Natural killer cell treated with Interleukin-12 subunit alpha and Interleukin-12 subunit beta and Interleukin-15 and Interleukin-18, amount 100 ng/mL, for 72 hours (primary cell): ENCODE measurements at regions not wholly inside any gene's neighbourhood (a gene's known extent, or its start where the extent isn't known, plus 50 kb on each side); places are given as distances from the start of the nearest gene placed in this dataset.

ENCODE experiments used
- ATAC-seq, 2 donors: fragments of 150-1000 bp; cut with Tn5 transposase in 1 of 2; sonication (Bioruptor Pico), chemical (Tn5 transposase) in 1 of 2; 2 replicates each; pipeline ENCODE4 v1.10.0; 2021
- DNase-seq: peaks from one replicate; pipeline ENCODE4 v3.0.0; 2022; ENCODE audit warnings: low spot score
- H3K27ac Mint-ChIP-seq, 2 donors: 1 replicate in 1 of 2; 2 replicates in 1 of 2; pipeline ENCODE4 v1.8.0; 2022; ENCODE audit warnings: mixed read lengths in 2 of 2, mild to moderate bottlenecking in 1 of 2, moderate library complexity in 1 of 2
- H3K27me3 Mint-ChIP-seq, 2 donors: 1 replicate in 1 of 2; 2 replicates in 1 of 2; pipeline ENCODE4 v1.8.0; 2022; ENCODE audit warnings: mixed read lengths in 2 of 2
- H3K36me3 Mint-ChIP-seq: one replicate; pipeline ENCODE4 v1.8.0; 2022; ENCODE audit warnings: mixed read lengths
- H3K4me1 Mint-ChIP-seq, 2 donors: 1 replicate in 1 of 2; 2 replicates in 1 of 2; pipeline ENCODE4 v1.8.0; 2022; ENCODE audit warnings: low read depth in 2 of 2, mixed read lengths in 2 of 2, mild to moderate bottlenecking in 1 of 2
- H3K4me3 Mint-ChIP-seq: one replicate; pipeline ENCODE4 v1.8.0; 2022; ENCODE audit warnings: mixed read lengths
- H3K9me3 Mint-ChIP-seq: 2 replicates; pipeline ENCODE4 v1.8.0; 2022; ENCODE audit warnings: mixed read lengths

- no peaks in the 10 kb centered on the region for H3K9me3 Mint-ChIP-seq
- peak in 1 of 2 donors; percentile 11 for ATAC-seq
- H3K4me1 Mint-ChIP-seq = no peaks in the 10 kb centered on the region
- H3K27ac Mint-ChIP-seq = no peak overlapping the region
- DNase-seq = no peak
- H3K27me3 Mint-ChIP-seq = peaks cover 0 to 6% of the 10 kb centered on the region in 2 donors
- H3K36me3 Mint-ChIP-seq = no peaks in the 10 kb centered on the region
- no peak overlapping the region for H3K4me3 Mint-ChIP-seq
Observed at GRCh38 chr1:239868058-239868832, 223.4 kb upstream of the FMN2 start.

DNA sequence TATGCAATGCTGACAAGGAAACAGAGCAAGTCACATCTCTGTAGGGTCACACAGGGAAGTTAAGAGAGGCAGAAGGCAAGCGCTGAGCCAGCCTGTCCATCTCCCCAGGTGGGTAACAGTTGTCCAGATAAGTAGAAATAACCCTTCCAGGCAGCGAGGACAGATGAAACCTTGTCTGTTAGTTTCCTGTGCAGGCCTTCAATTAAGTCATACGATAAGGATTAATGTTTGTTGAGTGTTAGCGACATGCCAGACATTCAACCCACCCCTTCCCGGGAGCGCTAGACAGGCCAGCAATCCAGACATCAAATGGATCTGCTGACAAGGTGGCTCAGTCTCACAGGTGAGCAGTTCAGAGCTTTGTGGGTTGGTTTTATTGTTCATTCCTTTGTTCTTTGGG is 221.5 kb upstream of the FMN2 start:
- ATAC-seq (no peak), DNase-seq (no peak)
- Mint-ChIP-seq H3K9me3 (no peaks in the 10 kb centered on the region), H3K4me3 (no peak overlapping the region), H3K27ac (no peak overlapping the region), H3K27me3 (peaks cover 4 to 5% of the 10 kb centered on the region in 2 donors), H3K4me1 (no peaks in the 10 kb centered on the region), H3K36me3 (no peaks in the 10 kb centered on the region)

GRCh38 chr1:239872626-239873025 is 219.1 kb upstream of the FMN2 start:
- DNase-seq = no peak
- Mint-ChIP-seq H3K27me3 (peaks cover 0 to 4% of the 10 kb centered on the region in 2 donors), H3K4me3 (no peak overlapping the region), H3K36me3 (no peaks in the 10 kb centered on the region), H3K9me3 (no peaks in the 10 kb centered on the region), H3K27ac (no peak overlapping the region), H3K4me1 (no peaks in the 10 kb centered on the region)
- ATAC-seq = no peak

DNA sequence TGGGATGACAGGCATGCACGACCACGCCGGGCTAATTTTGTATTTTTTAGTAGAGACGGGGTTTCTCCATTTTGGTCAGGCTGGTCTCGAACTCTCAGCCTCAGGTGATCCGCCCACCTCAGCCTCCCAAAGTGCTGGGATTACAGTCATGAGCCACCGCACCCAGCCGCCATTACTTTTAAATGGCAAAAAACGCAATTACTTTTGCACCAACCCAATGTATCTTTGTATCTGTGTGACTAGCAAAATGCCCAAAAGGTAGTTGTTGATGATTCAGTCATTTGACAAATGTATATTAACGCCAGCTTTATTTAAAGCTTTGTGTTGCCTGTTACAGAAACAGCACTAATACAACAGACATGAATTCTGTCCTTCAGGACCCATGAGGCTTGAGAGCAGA is 216.9 kb upstream of the FMN2 start:
- Mint-ChIP-seq H3K27ac (no peak overlapping the region), H3K27me3 (peaks cover 0 to 4% of the 10 kb centered on the region in 2 donors), H3K36me3 (no peaks in the 10 kb centered on the region), H3K9me3 (no peaks in the 10 kb centered on the region), H3K4me3 (no peak overlapping the region), H3K4me1 (no peaks in the 10 kb centered on the region)
- DNase-seq (no peak), ATAC-seq (no peak)

DNA sequence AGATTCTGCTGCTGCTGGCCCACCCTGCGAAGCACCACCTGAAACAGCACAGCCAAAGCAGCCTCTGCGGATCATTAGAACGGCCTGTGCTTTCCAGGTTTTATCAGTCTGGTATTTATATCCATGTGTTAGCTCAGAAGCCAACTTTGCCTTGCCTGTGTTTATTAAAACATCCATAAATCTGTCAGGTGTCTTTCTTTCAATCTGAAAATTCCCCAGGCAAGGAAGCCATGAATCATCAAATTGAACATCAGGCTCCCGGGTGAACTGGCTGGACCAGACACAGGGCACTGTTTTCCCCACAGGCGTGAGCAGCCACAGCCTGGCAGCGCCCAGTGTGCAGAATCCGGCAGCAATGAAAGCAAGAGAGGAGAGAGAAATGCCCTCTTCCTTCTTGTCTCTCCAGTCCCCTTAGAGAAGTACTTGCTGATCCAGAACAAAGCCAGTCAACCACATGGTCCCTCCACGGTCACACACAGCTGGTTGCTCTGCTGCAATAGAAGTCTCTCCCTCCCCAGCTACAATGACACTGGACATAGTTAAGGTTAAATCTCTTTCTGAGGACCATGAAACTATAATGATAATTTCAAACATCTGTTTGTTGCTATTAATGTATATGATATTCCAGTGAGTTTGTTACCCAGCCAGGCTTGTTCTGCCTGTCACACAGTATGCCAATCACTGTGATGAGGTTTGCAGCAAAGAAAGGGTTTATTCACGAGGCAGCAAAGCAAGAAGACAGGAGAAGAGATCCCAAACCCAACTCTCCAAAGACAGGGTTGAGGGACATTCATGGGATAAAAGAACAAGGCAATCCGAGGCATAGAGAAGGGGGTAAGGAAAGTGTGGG is 212.1 kb upstream of the FMN2 start:
- DNase-seq (no peak), ATAC-seq (no peak)
- H3K27me3 Mint-ChIP-seq = no peaks in the 10 kb centered on the region
- H3K36me3 Mint-ChIP-seq = no peaks in the 10 kb centered on the region
- H3K9me3 Mint-ChIP-seq = no peaks in the 10 kb centered on the region
- H3K4me3 Mint-ChIP-seq = no peak overlapping the region
- no peak overlapping the region for H3K27ac Mint-ChIP-seq
- no peaks in the 10 kb centered on the region for H3K4me1 Mint-ChIP-seq

DNA sequence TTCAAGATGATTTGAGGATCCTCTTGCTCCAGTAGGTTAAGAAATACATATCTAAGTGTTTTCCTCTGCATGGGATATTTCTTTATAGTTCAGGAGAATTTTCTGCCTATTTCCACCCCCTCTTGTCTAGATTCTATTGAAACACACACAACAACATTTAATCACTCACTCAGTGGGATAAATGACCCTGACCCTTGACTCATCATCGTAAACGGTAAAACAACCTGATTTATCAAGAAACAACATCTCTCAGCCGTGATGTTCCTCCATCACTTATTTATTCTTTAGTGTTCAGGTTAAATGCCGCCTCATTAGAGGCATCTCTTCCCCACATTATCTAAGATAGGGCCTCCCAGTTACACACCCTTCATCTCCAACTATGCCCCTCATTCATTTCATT is 208.7 kb upstream of the FMN2 start:
- DNase-seq (no peak), ATAC-seq (no peak)
- no peaks in the 10 kb centered on the region for H3K9me3 Mint-ChIP-seq
- H3K4me3 Mint-ChIP-seq = no peak overlapping the region
- no peaks in the 10 kb centered on the region for H3K4me1 Mint-ChIP-seq
- H3K27ac Mint-ChIP-seq = no peak overlapping the region
- no peaks in the 10 kb centered on the region for H3K36me3 Mint-ChIP-seq
- H3K27me3 Mint-ChIP-seq = no peaks in the 10 kb centered on the region

DNA sequence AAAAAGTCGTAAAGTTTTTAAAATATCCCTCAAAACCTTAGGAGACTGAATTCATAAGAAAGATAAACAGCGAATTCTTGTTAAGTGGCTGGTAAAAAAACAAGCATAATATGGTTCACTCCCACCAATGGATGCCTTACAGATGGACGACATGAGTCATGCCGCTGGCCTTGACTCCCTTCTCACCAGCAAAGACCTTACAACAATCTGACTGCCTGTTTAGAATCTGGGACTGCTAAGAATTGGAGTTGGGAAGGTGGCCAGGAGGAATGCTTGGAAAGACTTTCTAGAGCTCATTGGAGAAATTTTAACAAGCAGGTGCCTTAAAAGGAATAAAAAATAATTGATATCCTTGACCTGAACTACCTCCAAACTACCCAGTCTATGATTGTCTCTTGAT is 206.9 kb upstream of the FMN2 start:
- Mint-ChIP-seq H3K27ac (no peak overlapping the region), H3K4me3 (no peak overlapping the region), H3K36me3 (no peaks in the 10 kb centered on the region), H3K27me3 (peaks cover 2 to 7% of the 10 kb centered on the region in 2 donors), H3K9me3 (no peaks in the 10 kb centered on the region), H3K4me1 (no peaks in the 10 kb centered on the region)
- DNase-seq = no peak
- no peak for ATAC-seq

DNA sequence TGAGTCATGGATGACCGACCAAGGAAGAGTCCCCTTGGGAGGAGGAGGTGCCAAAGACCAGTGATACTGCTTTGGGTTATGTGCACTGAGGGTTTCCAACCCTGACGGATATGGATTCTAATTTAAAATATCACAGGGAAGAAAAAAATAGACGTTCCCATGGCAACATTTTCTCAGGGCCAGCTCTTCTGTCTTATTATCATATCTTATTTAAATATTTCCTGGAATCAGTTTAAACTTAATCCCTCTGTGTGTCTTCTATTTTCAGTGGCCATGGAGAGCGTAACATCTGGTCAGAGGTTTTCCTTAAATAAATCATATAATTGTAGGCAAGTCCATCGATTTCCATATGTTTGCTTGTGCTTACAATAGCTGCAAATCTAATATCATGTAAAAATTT is 205.4 kb upstream of the FMN2 start:
- no peaks in the 10 kb centered on the region for H3K4me1 Mint-ChIP-seq
- peaks cover 2 to 7% of the 10 kb centered on the region in 2 donors for H3K27me3 Mint-ChIP-seq
- no peaks in the 10 kb centered on the region for H3K36me3 Mint-ChIP-seq
- H3K27ac Mint-ChIP-seq = no peak overlapping the region
- DNase-seq = no peak
- H3K4me3 Mint-ChIP-seq = no peak overlapping the region
- no peak for ATAC-seq
- H3K9me3 Mint-ChIP-seq = no peaks in the 10 kb centered on the region

DNA sequence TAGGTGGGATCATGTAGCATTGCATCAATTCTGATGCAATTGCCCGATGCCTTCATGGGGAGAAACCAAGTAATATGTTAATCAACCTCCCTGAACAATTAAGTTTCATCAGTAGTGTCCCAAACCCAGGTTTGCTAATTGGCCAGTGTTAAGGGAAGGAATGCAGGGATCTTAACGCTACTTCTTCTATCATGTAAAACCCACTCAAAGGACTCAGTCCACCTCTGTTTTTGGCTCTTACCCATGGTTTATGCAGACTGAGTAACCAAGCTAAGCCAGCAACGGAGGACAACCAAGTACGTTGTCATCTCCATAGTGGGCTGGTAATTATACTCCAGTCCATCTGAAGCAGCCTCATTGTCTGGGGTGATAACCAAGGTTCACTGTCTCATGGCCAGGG is 203.0 kb upstream of the FMN2 start:
- H3K9me3 Mint-ChIP-seq = no peaks in the 10 kb centered on the region
- H3K4me1 Mint-ChIP-seq = no peaks in the 10 kb centered on the region
- peaks cover 2 to 7% of the 10 kb centered on the region in 2 donors for H3K27me3 Mint-ChIP-seq
- DNase-seq = no peak
- no peak overlapping the region for H3K4me3 Mint-ChIP-seq
- no peak overlapping the region for H3K27ac Mint-ChIP-seq
- ATAC-seq = no peak
- H3K36me3 Mint-ChIP-seq = no peaks in the 10 kb centered on the region

DNA sequence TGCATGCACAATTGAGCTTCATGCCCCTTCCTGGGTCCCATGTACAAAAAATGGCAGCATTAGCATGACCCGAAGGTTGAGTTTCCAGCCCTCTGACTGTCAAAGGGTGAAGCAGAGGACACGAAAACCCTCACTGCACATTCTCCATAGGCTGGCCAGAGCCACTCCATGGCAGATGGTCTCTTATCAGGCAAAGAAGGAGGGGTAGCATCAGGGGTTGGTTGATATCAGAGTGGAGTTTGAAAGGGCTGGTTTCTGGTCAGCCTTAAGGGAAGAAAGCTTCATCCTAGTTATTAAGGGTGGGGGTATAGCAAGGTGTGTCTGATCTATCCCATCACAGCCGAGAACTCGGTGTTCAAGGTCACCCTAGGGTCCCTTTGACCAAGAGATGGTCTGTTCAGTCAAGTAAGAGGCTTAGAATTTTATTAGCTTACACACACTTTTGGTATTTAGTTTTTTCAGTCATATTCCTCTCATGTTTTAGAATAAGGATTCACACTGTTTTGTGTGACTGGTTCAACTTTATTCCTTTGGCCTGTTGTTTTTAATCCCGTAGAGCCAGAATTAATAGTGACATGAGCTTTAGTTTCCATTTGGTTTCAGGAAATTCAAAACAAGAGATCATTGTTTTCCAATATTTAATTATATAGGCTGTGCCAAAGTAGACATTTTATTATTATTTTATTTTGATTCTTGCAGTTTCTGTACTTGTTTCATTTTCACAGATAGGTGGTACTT is 199.9 kb upstream of the FMN2 start:
- DNase-seq = no peak
- no peaks in the 10 kb centered on the region for H3K9me3 Mint-ChIP-seq

GRCh38 chr1:239892602-239893001 is 199.1 kb upstream of the FMN2 start:
- no peaks in the 10 kb centered on the region for H3K9me3 Mint-ChIP-seq
- ATAC-seq = no peak
- H3K27me3 Mint-ChIP-seq = peaks cover 2 to 19% of the 10 kb centered on the region in 2 donors
- H3K27ac Mint-ChIP-seq = no peak overlapping the region
- no peaks in the 10 kb centered on the region for H3K36me3 Mint-ChIP-seq
- no peak for DNase-seq
- no peak overlapping the region for H3K4me3 Mint-ChIP-seq
- no peaks in the 10 kb centered on the region for H3K4me1 Mint-ChIP-seq

More for the DNA sequence above, 199.9 kb upstream of the FMN2 start:
- ATAC-seq = no peak
- Mint-ChIP-seq H3K4me1 (no peaks in the 10 kb centered on the region), H3K4me3 (no peak overlapping the region), H3K36me3 (no peaks in the 10 kb centered on the region), H3K27ac (no peak overlapping the region), H3K27me3 (peaks cover 2 to 19% of the 10 kb centered on the region in 2 donors)

- no peaks in the 10 kb centered on the region for H3K9me3 Mint-ChIP-seq
- H3K4me1 Mint-ChIP-seq = peaks cover 3% of the 10 kb centered on the region in 2 donors
- DNase-seq = no peak
- peaks cover 2 to 19% of the 10 kb centered on the region in 2 donors for H3K27me3 Mint-ChIP-seq
- no peak for ATAC-seq
- no peaks in the 10 kb centered on the region for H3K36me3 Mint-ChIP-seq
- H3K4me3 Mint-ChIP-seq = no peak overlapping the region
- H3K27ac Mint-ChIP-seq = no peak overlapping the region
Observed at GRCh38 chr1:239893127-239893731, 198.5 kb upstream of the FMN2 start.

DNA sequence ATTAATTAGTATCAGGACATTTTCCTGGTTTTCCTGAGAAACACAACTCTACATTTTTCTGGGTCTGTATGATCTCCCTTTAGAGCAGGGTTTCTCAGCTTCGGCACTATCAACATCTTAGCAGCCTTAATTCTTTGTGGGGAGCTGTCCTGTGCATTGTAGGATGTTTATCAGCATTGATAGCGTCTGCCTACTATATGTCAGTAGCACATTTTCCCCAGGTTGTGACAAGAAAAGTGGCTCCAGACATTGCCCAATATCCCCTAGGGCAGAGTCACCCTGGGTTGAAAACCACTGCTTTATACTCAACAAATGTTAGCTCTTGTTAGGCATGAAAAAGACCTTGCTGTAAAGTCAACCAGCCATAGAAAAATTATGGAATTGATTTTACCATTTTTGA is 195.1 kb upstream of the FMN2 start:
- H3K36me3 Mint-ChIP-seq = no peaks in the 10 kb centered on the region
- no peak overlapping the region for H3K27ac Mint-ChIP-seq
- no peak overlapping the region for H3K4me3 Mint-ChIP-seq
- H3K9me3 Mint-ChIP-seq = no peaks in the 10 kb centered on the region
- H3K27me3 Mint-ChIP-seq = peaks cover 2 to 12% of the 10 kb centered on the region in 2 donors
- H3K4me1 Mint-ChIP-seq = peaks cover 3 to 4% of the 10 kb centered on the region in 2 donors
- no peak for ATAC-seq
- DNase-seq = no peak
